ENCODE measurements at regions not wholly inside any gene's neighbourhood (a gene's known extent, or its start where the extent isn't known, plus 50 kb on each side); places are given as distances from the start of the nearest gene placed in this dataset.

- TF ChIP-seq POLR2AphosphoS2 (conservative IDR thresholded peaks at IDR 0.05; ENCODE audit: low read length) (no peak), CTCF (IDR thresholded peaks at IDR 0.05) (no peak), CEBPB (IDR thresholded peaks at IDR 0.05) (no peak), RCOR1 (IDR thresholded peaks at IDR 0.05; ENCODE audit: low read depth, low read length) (no peak), EP300 (IDR thresholded peaks at IDR 0.05) (no peak), REST (IDR thresholded peaks at IDR 0.05) (no peak), NR3C1 (IDR thresholded peaks at IDR 0.05) (no peak), POLR2A (IDR thresholded peaks at IDR 0.05; ENCODE audit: low read length) (no peak), MYC (IDR thresholded peaks at IDR 0.05; ENCODE audit: borderline replicate concordance, low read length) (no peak), RFX5 (IDR thresholded peaks at IDR 0.05) (no peak), CBX8 (IDR thresholded peaks at IDR 0.05) (no peak), ATOH8 (CRISPR knock-in tag; IDR thresholded peaks at IDR 0.05; ENCODE audit: low read depth) (no peak), MAZ (IDR thresholded peaks at IDR 0.05; ENCODE audit: borderline replicate concordance, low read depth, low read length) (no peak), RARB (CRISPR knock-in tag; IDR thresholded peaks at IDR 0.05) (no peak)
These were observed 221.2 kb downstream of the BUD13 start for GRCh38 chr11:116551576-116551975.
